ENCODE measurements at regions not wholly inside any gene's neighbourhood (a gene's known extent, or its start where the extent isn't known, plus 50 kb on each side); places are given as distances from the start of the nearest gene placed in this dataset.

- TF ChIP-seq, protein P1, sequence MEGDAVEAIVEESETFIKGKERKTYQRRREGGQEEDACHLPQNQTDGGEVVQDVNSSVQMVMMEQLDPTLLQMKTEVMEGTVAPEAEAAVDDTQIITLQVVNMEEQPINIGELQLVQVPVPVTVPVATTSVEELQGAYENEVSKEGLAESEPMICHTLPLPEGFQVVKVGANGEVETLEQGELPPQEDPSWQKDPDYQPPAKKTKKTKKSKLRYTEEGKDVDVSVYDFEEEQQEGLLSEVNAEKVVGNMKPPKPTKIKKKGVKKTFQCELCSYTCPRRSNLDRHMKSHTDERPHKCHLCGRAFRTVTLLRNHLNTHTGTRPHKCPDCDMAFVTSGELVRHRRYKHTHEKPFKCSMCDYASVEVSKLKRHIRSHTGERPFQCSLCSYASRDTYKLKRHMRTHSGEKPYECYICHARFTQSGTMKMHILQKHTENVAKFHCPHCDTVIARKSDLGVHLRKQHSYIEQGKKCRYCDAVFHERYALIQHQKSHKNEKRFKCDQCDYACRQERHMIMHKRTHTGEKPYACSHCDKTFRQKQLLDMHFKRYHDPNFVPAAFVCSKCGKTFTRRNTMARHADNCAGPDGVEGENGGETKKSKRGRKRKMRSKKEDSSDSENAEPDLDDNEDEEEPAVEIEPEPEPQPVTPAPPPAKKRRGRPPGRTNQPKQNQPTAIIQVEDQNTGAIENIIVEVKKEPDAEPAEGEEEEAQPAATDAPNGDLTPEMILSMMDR (IDR thresholded peaks at IDR 0.05), result no peak
- TF ChIP-seq POLR2A (IDR thresholded peaks at IDR 0.05), result no peak
These were observed 94.9 kb upstream of the UNC5C start for GRCh38 chr4:95643627-95644026.

Measured in thyroid gland (tissue), 4 donors.